ENCODE measurements at regions not wholly inside any gene's neighbourhood (a gene's known extent, or its start where the extent isn't known, plus 50 kb on each side); places are given as distances from the start of the nearest gene placed in this dataset.
A peak's percentile ranks its signal among the peaks of the same experiment; 100 is the strongest.

- H3K9me3 ChIP-seq (ENCODE audit: low read length): no peaks in the 10 kb centered on the region
These were observed 381.0 kb downstream of the MTX2 start for GRCh38 chr2:176650104-176650837.

GRCh38 chr2:176650838-176651555 lies 381.8 kb downstream of the MTX2 start:
- Mint-ChIP-seq H3K27me3 (peaks cover 15 to 54% of the 10 kb centered on the region in 2 donors), H3K36me3 (no peaks in the 10 kb centered on the region), H3K9me3 (no peaks in the 10 kb centered on the region), H3K4me3 (no peak overlapping the region), H3K4me1 (peaks cover 8 to 18% (median 10%) of the 10 kb centered on the region in 3 donors), H3K27ac (no peak overlapping the region)
- POLR2A ChIA-PET: no interaction called here
- no peak overlapping the region for H3K27ac ChIP-seq (ENCODE audit: low read depth, low read length)
- CTCF ChIA-PET: interaction anchor here (0.9 to 3.1 kb wide), 12 partner anchors 9 to 961 kb away, joined by 3 to 32 read pairs (median 7); no protein-coding TSS in a partner anchor
- DNase-seq: no peak
- H3K36me3 ChIP-seq (ENCODE audit: insufficient read depth, low read length): no peaks in the 10 kb centered on the region
- H3K9me3 ChIP-seq (ENCODE audit: low read length): no peaks in the 10 kb centered on the region
- no peak overlapping the region for H3K4me3 ChIP-seq (ENCODE audit: low read length)
- no peaks in the 10 kb centered on the region for H3K27me3 ChIP-seq (ENCODE audit: insufficient read depth, low read length, poor library complexity, severe bottlenecking)
- no peaks in the 10 kb centered on the region for H3K4me1 ChIP-seq (ENCODE audit: insufficient read depth, low read length)

More at GRCh38 chr2:176650104-176650837, 381.0 kb downstream of the MTX2 start:
- Histone ChIP-seq H3K27ac (ENCODE audit: low read depth, low read length) (no peak overlapping the region), H3K36me3 (ENCODE audit: insufficient read depth, low read length) (no peaks in the 10 kb centered on the region), H3K4me3 (ENCODE audit: low read length) (no peak overlapping the region), H3K27me3 (ENCODE audit: insufficient read depth, low read length, poor library complexity, severe bottlenecking) (no peaks in the 10 kb centered on the region), H3K4me1 (ENCODE audit: insufficient read depth, low read length) (no peaks in the 10 kb centered on the region)
- Mint-ChIP-seq H3K9me3 (no peaks in the 10 kb centered on the region), H3K4me3 (no peak overlapping the region), H3K4me1 (peaks cover 8 to 18% (median 10%) of the 10 kb centered on the region in 3 donors), H3K27me3 (peaks cover 14 to 53% of the 10 kb centered on the region in 2 donors), H3K27ac (no peak overlapping the region), H3K36me3 (no peaks in the 10 kb centered on the region)
- ChIA-PET CTCF (interaction anchor here (1.5 to 2.6 kb wide), 3 partner anchors 498 to 961 kb away, joined by 4 to 32 read pairs (median 5); no protein-coding TSS in a partner anchor), POLR2A (no interaction called here)
- DNase-seq: no peak

DNA sequence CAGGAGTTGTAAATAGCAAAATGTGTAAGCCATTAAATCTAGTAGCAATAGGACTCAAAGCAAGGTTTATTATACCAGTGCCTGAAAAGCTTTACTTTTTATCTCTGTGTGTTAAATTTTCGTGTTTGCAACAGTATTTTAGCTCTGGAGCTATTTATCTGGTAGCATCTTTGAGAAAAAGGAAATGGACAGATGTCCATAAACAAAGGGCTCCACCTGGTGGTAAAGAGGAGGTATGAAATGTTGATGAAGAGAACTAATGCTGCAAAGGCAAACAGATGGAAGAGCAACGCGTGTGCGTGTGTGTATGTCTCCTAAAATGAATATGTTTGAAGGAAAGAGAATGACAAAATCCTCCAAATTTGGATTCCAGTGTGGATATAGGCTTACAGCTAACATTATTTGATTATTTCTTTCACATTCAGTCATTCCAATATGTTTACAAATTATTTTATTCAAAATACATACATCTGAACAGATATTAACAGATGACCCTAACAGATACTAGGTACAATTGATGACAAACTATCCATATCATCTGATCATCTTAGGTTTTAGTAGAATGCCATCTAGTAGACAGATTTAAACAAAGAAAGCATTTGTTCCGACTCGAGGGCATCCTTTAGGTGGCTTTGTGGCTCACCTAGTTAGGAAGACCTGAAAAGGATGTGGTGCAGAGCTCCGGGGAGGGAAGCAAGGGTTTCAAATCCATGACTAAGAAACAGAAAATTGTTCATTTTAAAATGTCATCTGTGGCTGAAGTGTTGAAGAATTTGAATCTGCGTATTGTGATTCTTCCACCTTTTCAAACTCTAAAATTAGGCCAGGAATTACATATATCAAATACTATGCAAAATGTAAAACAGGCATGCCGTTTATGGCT lies 383.3 kb downstream of the MTX2 start:
- no peak overlapping the region for H3K27ac Mint-ChIP-seq
- peaks cover 15 to 52% of the 10 kb centered on the region in 2 donors for H3K27me3 Mint-ChIP-seq
- Histone ChIP-seq H3K4me1 (ENCODE audit: insufficient read depth, low read length) (no peaks in the 10 kb centered on the region), H3K27me3 (ENCODE audit: insufficient read depth, low read length, poor library complexity, severe bottlenecking) (no peaks in the 10 kb centered on the region), H3K9me3 (ENCODE audit: low read length) (no peaks in the 10 kb centered on the region), H3K4me3 (ENCODE audit: low read length) (no peak overlapping the region), H3K27ac (ENCODE audit: low read depth, low read length) (no peak overlapping the region), H3K36me3 (ENCODE audit: insufficient read depth, low read length) (no peaks in the 10 kb centered on the region)
- peak in 2 of 5 donors; percentile 21 to 40 for DNase-seq
- ChIA-PET CTCF (interaction anchor here (0.7 to 3.1 kb wide), 18 partner anchors 8 to 526 kb away, joined by 3 to 32 read pairs (median 6); no protein-coding TSS in a partner anchor), POLR2A (no interaction called here)
- no peak overlapping the region for H3K4me3 Mint-ChIP-seq
- no peaks in the 10 kb centered on the region for H3K36me3 Mint-ChIP-seq
- no peaks in the 10 kb centered on the region for H3K9me3 Mint-ChIP-seq
- peaks cover 8 to 18% (median 10%) of the 10 kb centered on the region in 3 donors for H3K4me1 Mint-ChIP-seq

DNA sequence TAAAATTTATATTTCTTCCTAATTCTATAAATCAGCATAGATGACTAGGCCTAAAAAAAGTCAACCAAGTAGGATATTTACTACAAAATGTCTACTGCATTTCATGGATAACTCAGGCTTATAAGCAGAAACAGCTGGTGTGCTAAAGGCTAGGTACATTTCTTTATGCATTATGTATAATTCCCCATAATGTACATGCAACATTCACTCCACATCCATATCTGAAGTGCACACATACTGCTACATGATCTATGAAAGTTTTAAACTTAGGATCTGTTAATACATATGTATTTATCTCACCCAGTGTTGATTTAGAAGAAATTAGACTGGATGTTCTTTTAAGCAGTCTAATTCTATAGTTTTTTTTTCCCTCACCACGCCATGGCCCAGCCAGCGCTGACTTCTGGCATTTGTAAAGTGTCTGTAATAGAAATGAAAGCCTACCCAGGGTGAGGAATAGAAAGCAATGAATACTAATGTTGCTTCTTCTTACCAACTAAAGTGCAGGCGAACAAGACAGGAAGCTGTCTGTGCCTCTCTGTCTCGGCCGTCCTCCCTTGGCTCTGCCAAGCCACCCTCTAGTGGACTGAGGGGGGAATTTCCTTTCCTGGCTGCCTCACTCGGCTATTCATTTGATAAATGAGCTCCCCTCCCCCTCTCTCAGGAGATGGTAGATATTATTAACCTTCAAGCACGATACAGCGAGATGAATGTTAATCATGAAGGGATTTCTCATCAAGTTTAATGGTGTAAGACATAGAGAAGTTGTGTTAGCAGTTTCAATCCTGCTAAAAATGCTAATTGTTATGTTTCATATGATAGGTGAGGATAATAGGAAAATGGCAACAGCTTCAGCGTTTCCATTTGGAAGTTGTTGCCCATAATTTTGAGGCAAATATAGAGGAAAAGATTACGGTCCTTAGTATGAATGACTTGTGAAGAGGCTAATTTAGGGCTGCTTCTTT lies 384.5 kb downstream of the MTX2 start:
- Mint-ChIP-seq H3K36me3 (no peaks in the 10 kb centered on the region), H3K9me3 (no peaks in the 10 kb centered on the region), H3K27me3 (peaks cover 20 to 58% of the 10 kb centered on the region in 2 donors), H3K27ac (peak overlapping the region in 1 of 8 donors; percentile 30), H3K4me3 (no peak overlapping the region), H3K4me1 (peaks cover 8 to 18% (median 10%) of the 10 kb centered on the region in 3 donors)
- ChIA-PET POLR2A (no interaction called here), CTCF (interaction anchor here (0.7 to 3.1 kb wide), 9 partner anchors 9 to 527 kb away, joined by 3 to 8 read pairs (median 5); no protein-coding TSS in a partner anchor)
- no peak overlapping the region for H3K27ac ChIP-seq (ENCODE audit: low read depth, low read length)
- peak in 3 of 5 donors; percentile 11 to 53 (median 30) for DNase-seq
- no peaks in the 10 kb centered on the region for H3K36me3 ChIP-seq (ENCODE audit: insufficient read depth, low read length)
- H3K9me3 ChIP-seq (ENCODE audit: low read length): no peaks in the 10 kb centered on the region
- H3K27me3 ChIP-seq (ENCODE audit: insufficient read depth, low read length, poor library complexity, severe bottlenecking): no peaks in the 10 kb centered on the region
- no peak overlapping the region for H3K4me3 ChIP-seq (ENCODE audit: low read length)
- no peaks in the 10 kb centered on the region for H3K4me1 ChIP-seq (ENCODE audit: insufficient read depth, low read length)

DNA sequence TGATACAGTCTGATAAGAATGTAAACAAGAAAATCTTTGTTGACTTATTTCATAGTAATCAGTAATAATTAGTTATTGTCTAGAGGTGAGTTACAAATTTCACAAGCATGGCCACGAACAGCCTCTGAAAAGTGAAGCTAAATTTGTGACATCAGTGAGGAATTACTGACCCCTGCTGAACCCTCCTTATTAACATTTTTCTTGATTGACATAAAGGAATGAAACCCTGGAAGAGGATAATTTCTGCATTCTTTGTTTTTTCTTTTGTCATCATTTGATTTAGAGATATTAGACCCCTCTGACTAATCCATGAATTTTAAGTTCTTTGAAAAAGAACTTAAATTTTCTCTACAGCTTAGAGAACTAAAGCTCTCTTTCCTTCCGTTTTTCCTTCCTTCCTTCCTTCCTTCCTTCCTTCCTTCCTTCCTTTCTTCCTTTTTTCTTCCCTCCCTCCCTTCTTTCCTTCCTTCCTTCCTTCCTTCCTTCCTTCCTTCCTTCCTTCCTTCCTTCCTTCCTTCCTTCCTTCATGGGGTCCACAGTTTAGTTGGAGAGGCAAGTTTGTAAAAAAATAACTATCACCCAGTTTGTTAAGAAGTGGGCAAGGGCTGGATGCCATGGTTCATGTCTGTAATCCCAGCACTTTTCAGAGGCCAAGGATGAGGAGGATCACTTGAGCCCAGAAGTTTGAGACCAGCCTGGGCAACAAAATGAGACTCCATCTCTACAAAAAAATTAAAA lies 387.0 kb downstream of the MTX2 start:
- Histone ChIP-seq H3K4me1 (ENCODE audit: insufficient read depth, low read length) (no peaks in the 10 kb centered on the region), H3K9me3 (ENCODE audit: low read length) (no peaks in the 10 kb centered on the region), H3K27ac (ENCODE audit: low read depth, low read length) (no peak overlapping the region), H3K4me3 (ENCODE audit: low read length) (no peak overlapping the region), H3K27me3 (ENCODE audit: insufficient read depth, low read length, poor library complexity, severe bottlenecking) (no peaks in the 10 kb centered on the region), H3K36me3 (ENCODE audit: insufficient read depth, low read length) (no peaks in the 10 kb centered on the region)
- Mint-ChIP-seq H3K4me3 (no peak overlapping the region), H3K4me1 (peaks cover 8 to 18% (median 10%) of the 10 kb centered on the region in 3 donors), H3K27ac (no peak overlapping the region), H3K36me3 (no peaks in the 10 kb centered on the region), H3K9me3 (no peaks in the 10 kb centered on the region), H3K27me3 (peaks cover 23 to 60% of the 10 kb centered on the region in 2 donors)
- CTCF ChIA-PET: no interaction called here
- POLR2A ChIA-PET: no interaction called here
- no peak for DNase-seq

DNA sequence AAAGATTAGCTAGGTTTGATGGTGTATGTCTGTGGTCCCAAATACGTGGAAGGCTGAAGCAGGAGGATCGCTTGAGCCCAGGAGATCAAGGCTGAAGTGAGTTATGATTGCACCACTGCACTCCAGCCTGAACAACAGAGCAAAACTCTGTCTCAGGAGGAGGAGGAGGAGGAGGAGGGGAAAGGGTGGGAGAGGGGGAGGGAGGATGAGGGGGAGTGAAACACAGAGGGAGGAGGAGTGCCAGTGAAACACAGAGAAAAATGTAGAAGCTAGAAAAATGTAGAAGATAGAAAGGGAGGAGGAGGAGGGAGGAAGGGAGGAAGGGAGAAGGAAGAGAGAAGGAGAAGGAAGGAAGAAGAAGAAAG lies 387.5 kb downstream of the MTX2 start:
- no peaks in the 10 kb centered on the region for H3K36me3 Mint-ChIP-seq
- H3K27me3 ChIP-seq (ENCODE audit: insufficient read depth, low read length, poor library complexity, severe bottlenecking): no peaks in the 10 kb centered on the region
- no peak overlapping the region for H3K4me3 Mint-ChIP-seq
- H3K27ac Mint-ChIP-seq: no peak overlapping the region
- peaks cover 26 to 63% of the 10 kb centered on the region in 2 donors for H3K27me3 Mint-ChIP-seq
- H3K9me3 ChIP-seq (ENCODE audit: low read length): no peaks in the 10 kb centered on the region
- DNase-seq: no peak
- peaks cover 8 to 18% (median 10%) of the 10 kb centered on the region in 3 donors for H3K4me1 Mint-ChIP-seq
- no peak overlapping the region for H3K27ac ChIP-seq (ENCODE audit: low read depth, low read length)
- no peaks in the 10 kb centered on the region for H3K9me3 Mint-ChIP-seq
- ChIA-PET POLR2A (no interaction called here), CTCF (no interaction called here)
- H3K36me3 ChIP-seq (ENCODE audit: insufficient read depth, low read length): no peaks in the 10 kb centered on the region
- no peaks in the 10 kb centered on the region for H3K4me1 ChIP-seq (ENCODE audit: insufficient read depth, low read length)
- no peak overlapping the region for H3K4me3 ChIP-seq (ENCODE audit: low read length)

DNA sequence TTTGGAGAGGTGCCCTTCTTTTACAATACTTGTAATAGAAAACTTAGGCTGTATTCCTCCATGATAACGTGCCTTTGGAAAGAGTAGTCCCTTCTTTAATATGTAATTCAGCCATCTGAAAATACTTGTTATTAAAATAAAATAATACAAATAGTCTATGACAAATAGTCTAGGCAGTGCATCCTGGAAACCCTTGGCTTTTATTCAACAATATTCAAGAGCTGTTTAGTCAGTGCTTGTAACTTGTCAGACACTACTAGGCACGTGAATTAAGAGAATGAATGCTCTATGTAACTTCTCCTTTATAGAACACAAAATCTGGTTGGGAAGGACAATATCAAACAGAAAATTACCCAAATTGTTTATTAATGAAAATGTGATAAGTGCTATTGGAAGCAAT lies 388.2 kb downstream of the MTX2 start:
- no peaks in the 10 kb centered on the region for H3K9me3 Mint-ChIP-seq
- Histone ChIP-seq H3K4me3 (ENCODE audit: low read length) (no peak overlapping the region), H3K27ac (ENCODE audit: low read depth, low read length) (no peak overlapping the region), H3K4me1 (ENCODE audit: insufficient read depth, low read length) (no peaks in the 10 kb centered on the region), H3K9me3 (ENCODE audit: low read length) (no peaks in the 10 kb centered on the region), H3K36me3 (ENCODE audit: insufficient read depth, low read length) (no peaks in the 10 kb centered on the region), H3K27me3 (ENCODE audit: insufficient read depth, low read length, poor library complexity, severe bottlenecking) (no peaks in the 10 kb centered on the region)
- CTCF ChIA-PET: no interaction called here
- no peak overlapping the region for H3K27ac Mint-ChIP-seq
- DNase-seq: no peak
- H3K27me3 Mint-ChIP-seq: peaks cover 26 to 63% of the 10 kb centered on the region in 2 donors
- no peaks in the 10 kb centered on the region for H3K36me3 Mint-ChIP-seq
- peaks cover 7 to 15% (median 7%) of the 10 kb centered on the region in 3 donors for H3K4me1 Mint-ChIP-seq
- no peak overlapping the region for H3K4me3 Mint-ChIP-seq
- POLR2A ChIA-PET: no interaction called here
